GM12892 (cell line): ENCODE measurements at regions not wholly inside any gene's neighbourhood (a gene's known extent, or its start where the extent isn't known, plus 50 kb on each side); places are given as distances from the start of the nearest gene placed in this dataset.

ENCODE experiments used
- DNase-seq: peaks from one replicate; pipeline ENCODE4 v3.0.0; 2011; ENCODE audit not compliant: insufficient read length
- FAIRE-seq: peaks from 2 replicates; lab custom pipeline; 2011; peaks lifted over from hg19 to GRCh38; lab: Jason Lieb, UNC
- POLR2A ChIP-seq: IDR thresholded peaks from 2 replicates; pipeline ENCODE4 v1.6.1; 2011; ENCODE audit warnings: low read depth, low read length, control low read depth
- POLR2AphosphoS5 ChIP-seq: IDR thresholded peaks from 2 replicates; pipeline ENCODE4 v1.6.1; 2011; ENCODE audit warnings: low read depth, low read length, control low read depth
- TAF1 ChIP-seq: IDR thresholded peaks from 2 replicates; pipeline ENCODE4 v1.6.1; 2011; ENCODE audit warnings: low read depth, mild to moderate bottlenecking, control low read depth, low read length, borderline replicate concordance

- DNase-seq (no peak), FAIRE-seq (no peak)
- no peak for TF ChIP-seq POLR2AphosphoS5
- no peak for TF ChIP-seq POLR2A
- no peak for TF ChIP-seq TAF1
Observed at GRCh38 chr5:153866176-153866575, 172.5 kb downstream of the FAM114A2 start.

GRCh38 chr5:153865016-153865415, 173.7 kb downstream of the FAM114A2 start:
- DNase-seq: no peak
- no peak for FAIRE-seq
- TF ChIP-seq POLR2A (no peak), TAF1 (no peak), POLR2AphosphoS5 (no peak)

- DNase-seq (no peak), FAIRE-seq (no peak)
Observed at GRCh38 chr5:153863951-153864350, 174.8 kb downstream of the FAM114A2 start.

More at GRCh38 chr5:153863951-153864350, 174.8 kb downstream of the FAM114A2 start:
- no peak for TF ChIP-seq POLR2AphosphoS5
- no peak for TF ChIP-seq POLR2A
- TF ChIP-seq TAF1: no peak
